Liver (tissue), 3 donors: ENCODE measurements at regions not wholly inside any gene's neighbourhood (a gene's known extent, or its start where the extent isn't known, plus 50 kb on each side); places are given as distances from the start of the nearest gene placed in this dataset.

Source experiments
- EGR1 ChIP-seq, 2 donors: IDR thresholded peaks; 2 replicates each; pipeline ENCODE4 v1.6.1; 2016 to 2018; ENCODE audit warnings: antibody characterized with exemption in 2 of 2, low read depth in 2 of 2
- GABPA ChIP-seq, 2 donors: IDR thresholded peaks in 1 of 2; conservative IDR thresholded peaks in 1 of 2; 2 replicates each; pipeline ENCODE4 v1.6.1; 2016; ENCODE audit warnings: antibody characterized with exemption in 2 of 2, mild to moderate bottlenecking in 1 of 2, moderate library complexity in 1 of 2
- HNF4A ChIP-seq, 2 donors: conservative IDR thresholded peaks; 2 replicates each; pipeline ENCODE4 v1.6.1; 2016; ENCODE audit warnings: antibody characterized with exemption in 2 of 2, mild to moderate bottlenecking in 2 of 2
- JUND ChIP-seq, 2 donors: IDR thresholded peaks; 2 replicates each; pipeline ENCODE4 v1.6.1; 2016; ENCODE audit warnings: antibody characterized with exemption in 2 of 2
- TF ChIP-seq, protein P1 (sequence below): fragments of 150-350 bp; IDR thresholded peaks from 2 replicates; pipeline ENCODE4 v1.5.1; 2017; ENCODE audit warnings: improper control_type of control experiment, low read depth, low read length; ENCODE audit not compliant: missing input control
- donor health status: healthy.
- donor health status: healthy.

GRCh38 chr13:103272770-103273169, 206.6 kb upstream of the SLC10A2 start:
- TF ChIP-seq, protein P1, sequence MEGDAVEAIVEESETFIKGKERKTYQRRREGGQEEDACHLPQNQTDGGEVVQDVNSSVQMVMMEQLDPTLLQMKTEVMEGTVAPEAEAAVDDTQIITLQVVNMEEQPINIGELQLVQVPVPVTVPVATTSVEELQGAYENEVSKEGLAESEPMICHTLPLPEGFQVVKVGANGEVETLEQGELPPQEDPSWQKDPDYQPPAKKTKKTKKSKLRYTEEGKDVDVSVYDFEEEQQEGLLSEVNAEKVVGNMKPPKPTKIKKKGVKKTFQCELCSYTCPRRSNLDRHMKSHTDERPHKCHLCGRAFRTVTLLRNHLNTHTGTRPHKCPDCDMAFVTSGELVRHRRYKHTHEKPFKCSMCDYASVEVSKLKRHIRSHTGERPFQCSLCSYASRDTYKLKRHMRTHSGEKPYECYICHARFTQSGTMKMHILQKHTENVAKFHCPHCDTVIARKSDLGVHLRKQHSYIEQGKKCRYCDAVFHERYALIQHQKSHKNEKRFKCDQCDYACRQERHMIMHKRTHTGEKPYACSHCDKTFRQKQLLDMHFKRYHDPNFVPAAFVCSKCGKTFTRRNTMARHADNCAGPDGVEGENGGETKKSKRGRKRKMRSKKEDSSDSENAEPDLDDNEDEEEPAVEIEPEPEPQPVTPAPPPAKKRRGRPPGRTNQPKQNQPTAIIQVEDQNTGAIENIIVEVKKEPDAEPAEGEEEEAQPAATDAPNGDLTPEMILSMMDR, result no peak
- no peak for TF ChIP-seq GABPA (IDR thresholded peaks at IDR 0.05 in 1 of 2, conservative IDR thresholded peaks at IDR 0.05 in 1 of 2)
- TF ChIP-seq EGR1 (IDR thresholded peaks at IDR 0.05; ENCODE audit: low read depth in 2 of 2), result no peak
- no peak for TF ChIP-seq HNF4A (conservative IDR thresholded peaks at IDR 0.05)
- TF ChIP-seq JUND (IDR thresholded peaks at IDR 0.05), result no peak
